Transverse colon (tissue), 3 donors: ENCODE measurements at regions not wholly inside any gene's neighbourhood (a gene's known extent, or its start where the extent isn't known, plus 50 kb on each side); places are given as distances from the start of the nearest gene placed in this dataset.

Source experiments
- POLR2A ChIP-seq: fragments of 450-650 bp; IDR thresholded peaks from one replicate; pipeline ENCODE4 v1.6.1; 2016; ENCODE audit warnings: antibody characterized with exemption, mild to moderate bottlenecking, moderate library complexity
- TF ChIP-seq, protein P1 (sequence below), 5 experiments: fragments of 200-600 bp in 3 of 5; fragments of 450-650 bp in 2 of 5; sonication (generic) in 3 of 5; IDR thresholded peaks; 1 replicate in 2 of 5; 2 replicates in 3 of 5; pipeline ENCODE4 v1.5.1; 2016 to 2017; ENCODE audit warnings: antibody characterized with exemption in 5 of 5, inconsistent platforms in 3 of 5, mild to moderate bottlenecking in 2 of 5, moderate library complexity in 1 of 5

DNA sequence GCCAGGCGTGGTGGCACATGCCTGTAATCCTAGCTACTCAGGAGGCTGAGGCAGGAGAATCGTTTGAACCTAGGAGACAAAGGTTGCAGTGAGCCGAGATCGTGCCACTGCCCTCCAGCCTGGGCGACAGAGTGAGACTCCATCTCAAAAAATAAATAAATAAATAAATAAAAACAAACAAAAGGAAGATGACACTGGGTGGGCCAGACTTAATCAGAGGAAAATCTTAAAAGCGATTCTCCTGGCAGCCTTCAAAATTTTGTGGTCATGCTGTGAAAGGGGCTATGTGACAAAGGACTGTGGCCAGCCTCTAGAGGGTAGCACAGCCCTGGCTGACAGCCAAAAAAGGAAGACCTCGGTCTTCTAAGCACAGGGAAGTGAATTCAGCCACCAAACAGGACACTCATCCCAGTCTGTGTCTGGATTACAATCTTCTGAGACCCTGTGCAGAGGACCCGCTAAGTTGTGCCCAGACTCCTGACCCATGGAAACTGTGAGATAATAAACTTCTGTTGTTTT is 391.1 kb downstream of the CNTNAP4 start:
- TF ChIP-seq, protein P1, sequence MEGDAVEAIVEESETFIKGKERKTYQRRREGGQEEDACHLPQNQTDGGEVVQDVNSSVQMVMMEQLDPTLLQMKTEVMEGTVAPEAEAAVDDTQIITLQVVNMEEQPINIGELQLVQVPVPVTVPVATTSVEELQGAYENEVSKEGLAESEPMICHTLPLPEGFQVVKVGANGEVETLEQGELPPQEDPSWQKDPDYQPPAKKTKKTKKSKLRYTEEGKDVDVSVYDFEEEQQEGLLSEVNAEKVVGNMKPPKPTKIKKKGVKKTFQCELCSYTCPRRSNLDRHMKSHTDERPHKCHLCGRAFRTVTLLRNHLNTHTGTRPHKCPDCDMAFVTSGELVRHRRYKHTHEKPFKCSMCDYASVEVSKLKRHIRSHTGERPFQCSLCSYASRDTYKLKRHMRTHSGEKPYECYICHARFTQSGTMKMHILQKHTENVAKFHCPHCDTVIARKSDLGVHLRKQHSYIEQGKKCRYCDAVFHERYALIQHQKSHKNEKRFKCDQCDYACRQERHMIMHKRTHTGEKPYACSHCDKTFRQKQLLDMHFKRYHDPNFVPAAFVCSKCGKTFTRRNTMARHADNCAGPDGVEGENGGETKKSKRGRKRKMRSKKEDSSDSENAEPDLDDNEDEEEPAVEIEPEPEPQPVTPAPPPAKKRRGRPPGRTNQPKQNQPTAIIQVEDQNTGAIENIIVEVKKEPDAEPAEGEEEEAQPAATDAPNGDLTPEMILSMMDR (IDR thresholded peaks at IDR 0.05): no peak
- TF ChIP-seq POLR2A: no peak
